GM23338 (cell line): ENCODE measurements at regions not wholly inside any gene's neighbourhood (a gene's known extent, or its start where the extent isn't known, plus 50 kb on each side); places are given as distances from the start of the nearest gene placed in this dataset.

Experiments
- ATAC-seq: fragments of 200-7000 bp; cut with Tn5 transposase; 3 replicates; pipeline ENCODE4 v1.9.1; 2020
- DNase-seq: peaks from one replicate; pipeline ENCODE4 v3.0.0-alpha.2; 2015; ENCODE audit warnings: low spot score
- H2AFZ ChIP-seq: fragments of 200-600 bp; sonication (generic); 2 replicates; pipeline ENCODE4 v1.8.0; 2016; ENCODE audit warnings: antibody characterized with exemption, mild to moderate bottlenecking, moderate library complexity
- H3F3A ChIP-seq: fragments of 200-600 bp; sonication (generic); replicated peaks from 2 replicates; pipeline ENCODE4 v1.8.0; 2017; ENCODE audit warnings: antibody characterized with exemption, mixed run types, low read depth
- H3K27ac ChIP-seq: fragments of 200-600 bp; sonication (generic); 2 replicates; pipeline ENCODE4 v1.6.1; 2016; ENCODE audit warnings: low read depth
- H3K27me3 ChIP-seq: fragments of 200-600 bp; sonication (generic); 2 replicates; pipeline ENCODE4 v1.8.0; 2016; ENCODE audit warnings: mild to moderate bottlenecking, mixed run types, moderate library complexity; ENCODE audit not compliant: insufficient read depth
- H3K36me3 ChIP-seq: fragments of 200-600 bp; sonication (generic); 2 replicates; pipeline ENCODE4 v1.8.0; 2016; ENCODE audit warnings: mild to moderate bottlenecking; ENCODE audit not compliant: insufficient read depth
- H3K4me1 ChIP-seq: fragments of 200-600 bp; sonication (generic); 2 replicates; pipeline ENCODE4 v1.8.0; 2016; ENCODE audit warnings: mild to moderate bottlenecking, moderate library complexity; ENCODE audit not compliant: insufficient read depth
- H3K4me2 ChIP-seq: fragments of 200-600 bp; sonication (generic); 2 replicates; pipeline ENCODE4 v1.7.1; 2017; ENCODE audit warnings: mixed run types
- H3K4me3 ChIP-seq: fragments of 200-600 bp; sonication (generic); 2 replicates; pipeline ENCODE4 v1.6.1; 2016; ENCODE audit warnings: mixed run types
- H3K79me2 ChIP-seq: fragments of 200-600 bp; sonication (generic); replicated peaks from 2 replicates; pipeline ENCODE4 v1.8.0; 2017; ENCODE audit warnings: mild to moderate bottlenecking; ENCODE audit not compliant: insufficient read depth
- H3K9me2 ChIP-seq: fragments of 200-600 bp; sonication (generic); 2 replicates; pipeline ENCODE4 v1.8.0; 2017; ENCODE audit not compliant: insufficient read depth
- H4K20me1 ChIP-seq: fragments of 200-600 bp; sonication (generic); replicated peaks from 2 replicates; pipeline ENCODE4 v1.8.0; 2017; ENCODE audit warnings: mild to moderate bottlenecking; ENCODE audit not compliant: insufficient read depth
- H3K27ac Mint-ChIP-seq: 2 replicates; pipeline ENCODE4 v1.8.0; 2020; ENCODE audit warnings: inconsistent platforms, mild to moderate bottlenecking, moderate library complexity, mixed read lengths
- H3K27me3 Mint-ChIP-seq: 3 replicates; pipeline ENCODE4 v1.8.0; 2022; ENCODE audit warnings: low read depth, mild to moderate bottlenecking, moderate library complexity, mixed read lengths, inconsistent platforms; ENCODE audit not compliant: insufficient read depth, poor library complexity
- H3K36me3 Mint-ChIP-seq: 3 replicates; pipeline ENCODE4 v1.8.0; 2021; ENCODE audit warnings: low read depth, mild to moderate bottlenecking, inconsistent platforms, moderate library complexity, mixed read lengths
- H3K4me1 Mint-ChIP-seq: 3 replicates; pipeline ENCODE4 v1.8.0; 2020; ENCODE audit warnings: mild to moderate bottlenecking, inconsistent platforms, mixed read lengths
- H3K4me3 Mint-ChIP-seq: 3 replicates; pipeline ENCODE4 v1.8.0; 2021; ENCODE audit warnings: moderate library complexity, mild to moderate bottlenecking, inconsistent platforms, mixed read lengths
- H3K9me3 Mint-ChIP-seq: 3 replicates; pipeline ENCODE4 v1.8.0; 2020; ENCODE audit warnings: moderate library complexity, mild to moderate bottlenecking, inconsistent platforms, mixed read lengths
- CREB1 ChIP-seq: fragments of 250-450 bp; sonication (Bioruptor Pico); IDR thresholded peaks from 2 replicates; pipeline ENCODE4 v1.5.0; 2020; ENCODE audit warnings: low read depth, mild to moderate bottlenecking, moderate library complexity
- CTCF ChIP-seq, 2 experiments: fragments of 200-600 bp in 1 of 2; sonication (generic) in 1 of 2; conservative IDR thresholded peaks; 2 replicates each; pipeline versions ENCODE4 v1.5.1 to v1.6.1; 2016 to 2017; ENCODE audit warnings: antibody characterized with exemption in 2 of 2, low read depth in 2 of 2, mild to moderate bottlenecking in 2 of 2, moderate library complexity in 1 of 2
- ETS1 ChIP-seq: IDR thresholded peaks from 2 replicates; pipeline ENCODE4 v1.6.1; 2016; ENCODE audit warnings: antibody characterized with exemption
- EZH2 ChIP-seq: fragments of 200-600 bp; sonication (generic); IDR thresholded peaks from one replicate; pipeline ENCODE4 v1.8.0; 2017; ENCODE audit warnings: antibody characterized with exemption, mild to moderate bottlenecking, low read depth; ENCODE audit not compliant: unreplicated experiment
- EZH2phosphoT487 ChIP-seq: fragments of 200-600 bp; sonication (generic); IDR thresholded peaks from one replicate; pipeline ENCODE4 v1.8.1; 2018; ENCODE audit warnings: antibody characterized with exemption; ENCODE audit not compliant: unreplicated experiment
- JUNB ChIP-seq: IDR thresholded peaks from one replicate; pipeline ENCODE4 v1.6.1; 2016; ENCODE audit warnings: antibody characterized with exemption; ENCODE audit not compliant: unreplicated experiment
- NANOG ChIP-seq: IDR thresholded peaks from 2 replicates; pipeline ENCODE4 v1.6.1; 2016; ENCODE audit warnings: antibody characterized with exemption, borderline replicate concordance
- POLR2AphosphoS5 ChIP-seq: IDR thresholded peaks from 2 replicates; pipeline ENCODE4 v1.6.1; 2016; ENCODE audit warnings: antibody characterized with exemption, low read depth
- REST ChIP-seq: IDR thresholded peaks from one replicate; pipeline ENCODE4 v1.6.1; 2018; ENCODE audit warnings: antibody characterized with exemption; ENCODE audit not compliant: unreplicated experiment
- STAT1 ChIP-seq: IDR thresholded peaks from one replicate; pipeline ENCODE4 v1.6.1; 2016; ENCODE audit warnings: antibody characterized with exemption; ENCODE audit not compliant: unreplicated experiment
- ZNF114 ChIP-seq: fragments of 250-450 bp; sonication (Bioruptor Pico); IDR thresholded peaks from 2 replicates; pipeline ENCODE4 v1.5.0; 2020; ENCODE audit warnings: mild to moderate bottlenecking, moderate library complexity
- ZNF331 ChIP-seq: fragments of 250-450 bp; sonication (Bioruptor Pico); IDR thresholded peaks from 2 replicates; pipeline ENCODE4 v1.5.0; 2020; ENCODE audit warnings: low read depth, mild to moderate bottlenecking, moderate library complexity
- ZNF462 ChIP-seq: fragments of 250-450 bp; sonication (Bioruptor Pico); IDR thresholded peaks from 2 replicates; pipeline ENCODE4 v1.5.0; 2020; ENCODE audit warnings: mild to moderate bottlenecking, moderate library complexity

GRCh38 chr15:39301589-39301999, 279.3 kb upstream of the THBS1 start:
- no peak for ATAC-seq

More at GRCh38 chr15:39301589-39301999, 279.3 kb upstream of the THBS1 start:
- Mint-ChIP-seq H3K27ac (no peak overlapping the region), H3K9me3 (no peaks in the 10 kb centered on the region), H3K4me1 (no peaks in the 10 kb centered on the region), H3K36me3 (no peaks in the 10 kb centered on the region), H3K27me3 (no peaks in the 10 kb centered on the region), H3K4me3 (no peak overlapping the region)
- DNase-seq: no peak
- H4K20me1 ChIP-seq: no peaks in the 10 kb centered on the region
- TF ChIP-seq CREB1 (CRISPR knock-in tag) (no peak), EZH2 (no peak), POLR2AphosphoS5 (no peak), STAT1 (no peak), JUNB (no peak), EZH2phosphoT487 (no peak), ZNF462 (CRISPR knock-in tag) (no peak), ZNF331 (CRISPR knock-in tag) (no peak), REST (no peak), ETS1 (no peak), ZNF114 (CRISPR knock-in tag) (no peak), NANOG (no peak), CTCF (conservative IDR thresholded peaks at IDR 0.05; ENCODE audit: low read depth in 2 of 2) (no peak)
- peaks cover 3% of the 10 kb centered on the region; the same call in 1 of the 2 replicates for H3K9me2 ChIP-seq
- H3K4me1 ChIP-seq: no peaks in the 10 kb centered on the region
- H3F3A ChIP-seq: no peaks in the 10 kb centered on the region
- no peak overlapping the region for H2AFZ ChIP-seq
- no peak overlapping the region for H3K4me2 ChIP-seq
- H3K79me2 ChIP-seq: no peaks in the 10 kb centered on the region
- H3K36me3 ChIP-seq: no peaks in the 10 kb centered on the region
- no peaks in the 10 kb centered on the region for H3K27me3 ChIP-seq
- H3K27ac ChIP-seq: no peak overlapping the region
- H3K4me3 ChIP-seq: no peak overlapping the region
